CMK (cell line): ENCODE measurements at regions not wholly inside any gene's neighbourhood (a gene's known extent, or its start where the extent isn't known, plus 50 kb on each side); places are given as distances from the start of the nearest gene placed in this dataset.

Experiments used
- DNase-seq: peaks from one replicate; pipeline ENCODE4 v3.0.0-alpha.2; 2010; ENCODE audit warnings: low read depth

- no peak for DNase-seq
Observed at GRCh38 chr2:129654331-129654730, 325.1 kb upstream of the RAB6C start.

- no peak for DNase-seq
Observed at GRCh38 chr2:129656081-129656598, 323.3 kb upstream of the RAB6C start.

- DNase-seq: no peak
Observed at GRCh38 chr2:129658430-129658829, 321.0 kb upstream of the RAB6C start.

GRCh38 chr2:129661935-129662334 lies 317.5 kb upstream of the RAB6C start:
- DNase-seq: no peak

GRCh38 chr2:129667577-129667976 lies 311.9 kb upstream of the RAB6C start:
- DNase-seq: no peak

GRCh38 chr2:129672521-129672920 lies 306.9 kb upstream of the RAB6C start:
- no peak for DNase-seq

- no peak for DNase-seq
Observed at GRCh38 chr2:129673234-129673633, 306.2 kb upstream of the RAB6C start.

- no peak for DNase-seq
Observed at GRCh38 chr2:129673847-129674711, 305.4 kb upstream of the RAB6C start.

- DNase-seq: no peak
Observed at GRCh38 chr2:129678751-129679150, 300.7 kb upstream of the RAB6C start.

- no peak for DNase-seq
Observed at GRCh38 chr2:129681788-129682187, 297.7 kb upstream of the RAB6C start.

- DNase-seq: no peak
Observed at GRCh38 chr2:129689653-129690448, 289.6 kb upstream of the RAB6C start.

- DNase-seq: no peak
Observed at GRCh38 chr2:129695496-129695895, 284.0 kb upstream of the RAB6C start.

GRCh38 chr2:129698593-129698992 lies 280.9 kb upstream of the RAB6C start:
- DNase-seq: no peak

GRCh38 chr2:129699781-129700573 lies 279.5 kb upstream of the RAB6C start:
- no peak for DNase-seq

GRCh38 chr2:129702416-129703176 lies 276.9 kb upstream of the RAB6C start:
- DNase-seq: no peak

GRCh38 chr2:129705085-129705484 lies 274.4 kb upstream of the RAB6C start:
- DNase-seq: no peak

GRCh38 chr2:129707800-129708199 lies 271.7 kb upstream of the RAB6C start:
- DNase-seq: no peak

GRCh38 chr2:129708221-129708967 lies 271.1 kb upstream of the RAB6C start:
- DNase-seq: no peak

GRCh38 chr2:129709001-129709955 lies 270.2 kb upstream of the RAB6C start:
- DNase-seq: no peak
